ENCODE measurements at regions not wholly inside any gene's neighbourhood (a gene's known extent, or its start where the extent isn't known, plus 50 kb on each side); places are given as distances from the start of the nearest gene placed in this dataset.

GRCh38 chr15:79562403-79562815 lies 130.3 kb downstream of the MINAR1 start:
- H4K20me1 ChIP-seq (ENCODE audit: low read length): no peaks in the 10 kb centered on the region
- H3K27ac ChIP-seq (ENCODE audit: low read length): no peak overlapping the region
- CTCF ChIA-PET: no interaction called here
- peaks cover 25% of the 10 kb centered on the region for H3K27me3 ChIP-seq (ENCODE audit: low read length)
- H3K9ac ChIP-seq (ENCODE audit: low read length): no peak overlapping the region
- no peaks in the 10 kb centered on the region for H3K79me2 ChIP-seq (ENCODE audit: low read length)
- H2AFZ ChIP-seq (ENCODE audit: low read length): no peak overlapping the region
- no TSS peak for BruUV-seq (replicated peaks)
- no peaks in the 10 kb centered on the region for H3K4me1 ChIP-seq (ENCODE audit: insufficient read depth, low read length)
- DNase-seq: no peak
- H3K4me2 ChIP-seq (ENCODE audit: low read length): no peak overlapping the region
- no peaks in the 10 kb centered on the region for H3K9me3 ChIP-seq (ENCODE audit: low read length)
- no peak for ATAC-seq
- POLR2A ChIA-PET (ENCODE audit: unreplicated experiment): no interaction called here
- no peak overlapping the region for H3K4me3 ChIP-seq (ENCODE audit: low read length)
- intact Hi-C loops (cut with micrococcal nuclease): no loop called here
- H3K36me3 ChIP-seq (ENCODE audit: low read depth, low read length): no peaks in the 10 kb centered on the region
- H3K9me2 ChIP-seq (replicated peaks; ENCODE audit: low read length): no peaks in the 10 kb centered on the region
- H3F3A ChIP-seq (ENCODE audit: low read length, unreplicated experiment): no peaks in the 10 kb centered on the region
- no peak for TF ChIP-seq CTCF (conservative IDR thresholded peaks at IDR 0.05; ENCODE audit: low read depth, low read length)
- no peak for TF ChIP-seq EZH2 (IDR thresholded peaks at IDR 0.05; ENCODE audit: low read length, unreplicated experiment)
- no peak for TF ChIP-seq EZH2phosphoT487 (IDR thresholded peaks at IDR 0.05; ENCODE audit: borderline replicate concordance, low read length)

GRCh38 chr15:79562899-79563298 lies 130.8 kb downstream of the MINAR1 start:
- no peaks in the 10 kb centered on the region for H3K9me3 ChIP-seq (ENCODE audit: low read length)
- DNase-seq: no peak
- no peaks in the 10 kb centered on the region for H4K20me1 ChIP-seq (ENCODE audit: low read length)
- H2AFZ ChIP-seq (ENCODE audit: low read length): no peak overlapping the region
- H3K9me2 ChIP-seq (replicated peaks; ENCODE audit: low read length): no peaks in the 10 kb centered on the region
- H3K79me2 ChIP-seq (ENCODE audit: low read length): no peaks in the 10 kb centered on the region
- POLR2A ChIA-PET (ENCODE audit: unreplicated experiment): no interaction called here
- CTCF ChIA-PET: no interaction called here
- no peak overlapping the region for H3K4me3 ChIP-seq (ENCODE audit: low read length)
- ATAC-seq: no peak
- H3K27ac ChIP-seq (ENCODE audit: low read length): no peak overlapping the region
- no TSS peak for BruUV-seq (replicated peaks)
- no peak overlapping the region for H3K4me2 ChIP-seq (ENCODE audit: low read length)
- H3K36me3 ChIP-seq (ENCODE audit: low read depth, low read length): no peaks in the 10 kb centered on the region
- H3F3A ChIP-seq (ENCODE audit: low read length, unreplicated experiment): no peaks in the 10 kb centered on the region
- no peaks in the 10 kb centered on the region for H3K4me1 ChIP-seq (ENCODE audit: insufficient read depth, low read length)
- H3K27me3 ChIP-seq (ENCODE audit: low read length): peaks cover 25% of the 10 kb centered on the region
- no peak overlapping the region for H3K9ac ChIP-seq (ENCODE audit: low read length)
- no peak for TF ChIP-seq EZH2phosphoT487 (IDR thresholded peaks at IDR 0.05; ENCODE audit: borderline replicate concordance, low read length)
- TF ChIP-seq EZH2 (IDR thresholded peaks at IDR 0.05; ENCODE audit: low read length, unreplicated experiment): no peak
- TF ChIP-seq CTCF (conservative IDR thresholded peaks at IDR 0.05; ENCODE audit: low read depth, low read length): no peak
- intact Hi-C loops (cut with micrococcal nuclease): no loop called here

GRCh38 chr15:79570004-79570403 lies 137.9 kb downstream of the MINAR1 start:
- Histone ChIP-seq H3K4me3 (ENCODE audit: low read length) (no peak overlapping the region), H3K27me3 (ENCODE audit: low read length) (peaks cover 19% of the 10 kb centered on the region), H3K27ac (ENCODE audit: low read length) (no peak overlapping the region), H3F3A (ENCODE audit: low read length, unreplicated experiment) (no peaks in the 10 kb centered on the region), H3K4me2 (ENCODE audit: low read length) (no peak overlapping the region), H2AFZ (ENCODE audit: low read length) (no peak overlapping the region), H3K36me3 (ENCODE audit: low read depth, low read length) (no peaks in the 10 kb centered on the region), H3K9ac (ENCODE audit: low read length) (no peak overlapping the region), H4K20me1 (ENCODE audit: low read length) (no peaks in the 10 kb centered on the region), H3K79me2 (ENCODE audit: low read length) (no peaks in the 10 kb centered on the region), H3K9me2 (replicated peaks; ENCODE audit: low read length) (no peaks in the 10 kb centered on the region), H3K9me3 (ENCODE audit: low read length) (no peaks in the 10 kb centered on the region), H3K4me1 (ENCODE audit: insufficient read depth, low read length) (no peaks in the 10 kb centered on the region)
- CTCF ChIA-PET: no interaction called here
- no peak for DNase-seq
- no peak for ATAC-seq
- no TSS peak for BruUV-seq (replicated peaks)
- POLR2A ChIA-PET (ENCODE audit: unreplicated experiment): no interaction called here
- TF ChIP-seq EZH2phosphoT487 (IDR thresholded peaks at IDR 0.05; ENCODE audit: borderline replicate concordance, low read length) (no peak), CTCF (conservative IDR thresholded peaks at IDR 0.05; ENCODE audit: low read depth, low read length) (no peak), EZH2 (IDR thresholded peaks at IDR 0.05; ENCODE audit: low read length, unreplicated experiment) (no peak)
- intact Hi-C loops (cut with micrococcal nuclease): no loop called here

Measured in PC-3 (cell line).